WTC11 (cell line): ENCODE measurements at regions not wholly inside any gene's neighbourhood (a gene's known extent, or its start where the extent isn't known, plus 50 kb on each side); places are given as distances from the start of the nearest gene placed in this dataset.
"Not testable (repeated sequence)": the region's sequence is repeated elsewhere in the genome, so short reads cannot be mapped to it uniquely, and the experiment has no call there.

Experiments used
- ATAC-seq: fragments of 200-7000 bp; cut with Tn5 transposase; 2 replicates; pipeline ENCODE4 v1.10.0; 2021; ENCODE audit warnings: mild to moderate bottlenecking, moderate library complexity
- CTCF ChIA-PET: fragments of 300-600 bp; sonication (Branson Sonifier 250); formaldehyde crosslinking; loops from one replicate; lab custom pipeline; 2021; ENCODE audit warnings: antibody characterized with exemption; lab: Charles Lee
- POLR2A ChIA-PET: fragments of 350-600 bp; sonication (Branson Sonifier 250); formaldehyde crosslinking; loops from one replicate; lab custom pipeline; 2021; ENCODE audit warnings: antibody characterized with exemption; lab: Charles Lee
- DNase-seq: peaks from one replicate; pipeline ENCODE4 v3.0.0; 2021; ENCODE audit warnings: low spot score
- H3K27ac Mint-ChIP-seq: 2 replicates; pipeline ENCODE4 v1.8.0; 2021; ENCODE audit warnings: mixed read lengths
- H3K27me3 Mint-ChIP-seq: 2 replicates; pipeline ENCODE4 v1.8.0; 2021; ENCODE audit warnings: low read depth, mild to moderate bottlenecking, moderate library complexity, mixed read lengths
- H3K36me3 Mint-ChIP-seq: 2 replicates; pipeline ENCODE4 v1.8.0; 2021; ENCODE audit warnings: mixed read lengths
- H3K4me1 Mint-ChIP-seq: 2 replicates; pipeline ENCODE4 v1.8.0; 2022; ENCODE audit warnings: mixed read lengths
- H3K4me3 Mint-ChIP-seq: 2 replicates; pipeline ENCODE4 v1.8.0; 2021; ENCODE audit warnings: mild to moderate bottlenecking, moderate library complexity, mixed read lengths
- H3K9me3 Mint-ChIP-seq: 2 replicates; pipeline ENCODE4 v1.8.0; 2021; ENCODE audit warnings: mixed read lengths
- ATF2 ChIP-seq: sonication (generic); formaldehyde crosslinking; IDR thresholded peaks from 2 replicates; pipeline ENCODE4 v1.8.1; 2022; ENCODE audit warnings: low read depth, missing genetic modification reagents, borderline replicate concordance
- GABPB1 ChIP-seq: sonication (generic); formaldehyde crosslinking; IDR thresholded peaks from 2 replicates; pipeline ENCODE4 v1.8.1; 2023; ENCODE audit warnings: mild to moderate bottlenecking, missing genetic modification reagents
- IRF1 ChIP-seq: sonication (generic); formaldehyde crosslinking; IDR thresholded peaks from 2 replicates; pipeline ENCODE4 v1.8.0; 2023; ENCODE audit warnings: missing genetic modification reagents
- IRF2 ChIP-seq: sonication (generic); formaldehyde crosslinking; IDR thresholded peaks from 2 replicates; pipeline ENCODE4 v1.8.0; 2022; ENCODE audit warnings: low read depth, missing genetic modification reagents, borderline replicate concordance
- JUN ChIP-seq: sonication (generic); formaldehyde crosslinking; IDR thresholded peaks from 2 replicates; pipeline ENCODE4 v1.8.0; 2023; ENCODE audit warnings: mild to moderate bottlenecking, missing genetic modification reagents
- KAT7 ChIP-seq: sonication (generic); formaldehyde crosslinking; IDR thresholded peaks from 2 replicates; pipeline ENCODE4 v1.8.1; 2023; ENCODE audit warnings: missing genetic modification reagents, mild to moderate bottlenecking, borderline replicate concordance
- MXD4 ChIP-seq: fragments of 250-450 bp; sonication (Bioruptor Pico); IDR thresholded peaks from 2 replicates; pipeline ENCODE4 v1.8.0; 2021; ENCODE audit warnings: mild to moderate bottlenecking, moderate library complexity, borderline replicate concordance
- NR3C1 ChIP-seq: sonication (generic); formaldehyde crosslinking; conservative IDR thresholded peaks from 2 replicates; pipeline ENCODE4 v1.8.1; 2023; ENCODE audit warnings: low read depth, mild to moderate bottlenecking, missing genetic modification reagents
- RELA ChIP-seq: sonication (generic); formaldehyde crosslinking; IDR thresholded peaks from 2 replicates; pipeline ENCODE4 v1.8.1; 2022; ENCODE audit warnings: missing genetic modification reagents, mild to moderate bottlenecking, borderline replicate concordance
- SMAD3 ChIP-seq: sonication (generic); formaldehyde crosslinking; IDR thresholded peaks from 2 replicates; pipeline ENCODE4 v1.8.0; 2022; ENCODE audit warnings: missing genetic modification reagents, mild to moderate bottlenecking, borderline replicate concordance
- STAT6 ChIP-seq: sonication (generic); formaldehyde crosslinking; conservative IDR thresholded peaks from 2 replicates; pipeline ENCODE4 v1.8.1; 2023; ENCODE audit warnings: mild to moderate bottlenecking, low read depth, missing genetic modification reagents, moderate library complexity
- USF2 ChIP-seq: sonication (generic); formaldehyde crosslinking; IDR thresholded peaks from 2 replicates; pipeline ENCODE4 v1.8.1; 2023; ENCODE audit warnings: mild to moderate bottlenecking, missing genetic modification reagents, moderate library complexity
- ZNF219 ChIP-seq: sonication (generic); formaldehyde crosslinking; IDR thresholded peaks from 2 replicates; pipeline ENCODE4 v1.8.0; 2023; ENCODE audit warnings: missing genetic modification reagents, mild to moderate bottlenecking, borderline replicate concordance
- ZNF317 ChIP-seq: sonication (generic); formaldehyde crosslinking; IDR thresholded peaks from 2 replicates; pipeline ENCODE4 v1.8.1; 2023; ENCODE audit warnings: low read depth, mild to moderate bottlenecking, moderate library complexity, missing genetic modification reagents, borderline replicate concordance
- ZNF416 ChIP-seq: fragments of 250-450 bp; sonication (Bioruptor Pico); IDR thresholded peaks from 2 replicates; pipeline ENCODE4 v1.9.0; 2021; ENCODE audit warnings: mild to moderate bottlenecking, inconsistent platforms
- ZNF425 ChIP-seq: fragments of 250-450 bp; sonication (Bioruptor Pico); conservative IDR thresholded peaks from 2 replicates; pipeline ENCODE4 v1.9.0; 2021; ENCODE audit warnings: mild to moderate bottlenecking

- POLR2A ChIA-PET = no interaction called here
- CTCF ChIA-PET = no interaction called here
- no peak for TF ChIP-seq JUN
- peak; percentile 32; the same call in 1 of the 2 replicates for TF ChIP-seq GABPB1
- Mint-ChIP-seq H3K27me3 (peaks cover 4% of the 10 kb centered on the region), H3K9me3 (peaks cover 7% of the 10 kb centered on the region; the same call in 1 of the 2 replicates), H3K4me1 (peaks cover 23% of the 10 kb centered on the region), H3K27ac (no peak overlapping the region), H3K4me3 (no peak overlapping the region), H3K36me3 (no peaks in the 10 kb centered on the region)
- DNase-seq = no peak
- no peak for ATAC-seq
These were observed 131.0 kb downstream of the CXCL12 start for GRCh38 chr10:44253769-44254462.

GRCh38 chr10:44252631-44253030, 132.3 kb downstream of the CXCL12 start:
- CTCF ChIA-PET, POLR2A ChIA-PET, H3K27me3 Mint-ChIP-seq, H3K4me3 Mint-ChIP-seq, ATAC-seq, DNase-seq, H3K9me3 Mint-ChIP-seq, H3K27ac Mint-ChIP-seq, H3K36me3 Mint-ChIP-seq: not testable (repeated sequence)
- H3K4me1 Mint-ChIP-seq = peaks cover 13% of the 10 kb centered on the region

GRCh38 chr10:44249933-44250332, 135.0 kb downstream of the CXCL12 start:
- ATAC-seq, H3K4me3 Mint-ChIP-seq, H3K27ac Mint-ChIP-seq, DNase-seq: not testable (repeated sequence)
- ChIA-PET CTCF (interaction anchor here (1.0 kb wide), 2 partner anchors 17 to 61 kb away, joined by 3 to 4 read pairs; no protein-coding TSS in a partner anchor), POLR2A (interaction anchor here (1.2 kb wide), 1 partner anchor 15 kb away, joined by 5 read pairs; no protein-coding TSS in a partner anchor)
- peaks cover 22% of the 10 kb centered on the region for H3K9me3 Mint-ChIP-seq
- peaks cover 13% of the 10 kb centered on the region for H3K4me1 Mint-ChIP-seq
- H3K36me3 Mint-ChIP-seq = peaks cover 10% of the 10 kb centered on the region
- peaks cover 24% of the 10 kb centered on the region for H3K27me3 Mint-ChIP-seq

GRCh38 chr10:44249490-44249889, 135.4 kb downstream of the CXCL12 start:
- DNase-seq (peak; percentile 30), ATAC-seq (peak; percentile 79)
- Mint-ChIP-seq H3K4me3 (no peak overlapping the region), H3K27me3 (peaks cover 28% of the 10 kb centered on the region), H3K27ac (peak overlapping the region; percentile 61; the same call in 1 of the 2 replicates), H3K36me3 (peaks cover 10% of the 10 kb centered on the region), H3K9me3 (peaks cover 22% of the 10 kb centered on the region), H3K4me1 (peaks cover 17% of the 10 kb centered on the region)
- ChIA-PET CTCF (interaction anchor here (0.7 to 1.0 kb wide), 3 partner anchors 16 to 559 kb away, joined by 3 to 4 read pairs (median 4); no protein-coding TSS in a partner anchor), POLR2A (interaction anchor here (1.2 kb wide), 1 partner anchor 15 kb away, joined by 5 read pairs; no protein-coding TSS in a partner anchor)
- no peak for TF ChIP-seq IRF2 (CRISPR knock-in tag)
- no peak for TF ChIP-seq ZNF425
- no peak for TF ChIP-seq KAT7 (CRISPR knock-in tag)
- no peak for TF ChIP-seq STAT6 (CRISPR knock-in tag)
- TF ChIP-seq USF2 (CRISPR knock-in tag) = no peak
- TF ChIP-seq ZNF317 (CRISPR knock-in tag) = no peak
- TF ChIP-seq MXD4 (CRISPR knock-in tag) = no peak
- TF ChIP-seq ZNF219 (CRISPR knock-in tag) = no peak
- no peak for TF ChIP-seq JUN
- TF ChIP-seq IRF1 (CRISPR knock-in tag) = no peak
- TF ChIP-seq RELA (CRISPR knock-in tag) = no peak
- TF ChIP-seq SMAD3 (CRISPR knock-in tag) = no peak
- no peak for TF ChIP-seq GABPB1
- no peak for TF ChIP-seq ATF2 (CRISPR knock-in tag)
- no peak for TF ChIP-seq NR3C1 (CRISPR knock-in tag)
- no peak for TF ChIP-seq ZNF416 (CRISPR knock-in tag)
